GM18511 (cell line): ENCODE measurements at regions not wholly inside any gene's neighbourhood (a gene's known extent, or its start where the extent isn't known, plus 50 kb on each side); places are given as distances from the start of the nearest gene placed in this dataset.

Source experiments
- ATAC-seq: cut with Tn5 transposase; IDR thresholded peaks from one replicate; pipeline ENCODE4 v1.9.1; 2021; ENCODE audit warnings: mild to moderate bottlenecking, moderate library complexity; ENCODE audit not compliant: unreplicated experiment

GRCh38 chr10:31587691-31588090 is 268.7 kb downstream of the ZEB1 start:
- no peak for ATAC-seq

DNA sequence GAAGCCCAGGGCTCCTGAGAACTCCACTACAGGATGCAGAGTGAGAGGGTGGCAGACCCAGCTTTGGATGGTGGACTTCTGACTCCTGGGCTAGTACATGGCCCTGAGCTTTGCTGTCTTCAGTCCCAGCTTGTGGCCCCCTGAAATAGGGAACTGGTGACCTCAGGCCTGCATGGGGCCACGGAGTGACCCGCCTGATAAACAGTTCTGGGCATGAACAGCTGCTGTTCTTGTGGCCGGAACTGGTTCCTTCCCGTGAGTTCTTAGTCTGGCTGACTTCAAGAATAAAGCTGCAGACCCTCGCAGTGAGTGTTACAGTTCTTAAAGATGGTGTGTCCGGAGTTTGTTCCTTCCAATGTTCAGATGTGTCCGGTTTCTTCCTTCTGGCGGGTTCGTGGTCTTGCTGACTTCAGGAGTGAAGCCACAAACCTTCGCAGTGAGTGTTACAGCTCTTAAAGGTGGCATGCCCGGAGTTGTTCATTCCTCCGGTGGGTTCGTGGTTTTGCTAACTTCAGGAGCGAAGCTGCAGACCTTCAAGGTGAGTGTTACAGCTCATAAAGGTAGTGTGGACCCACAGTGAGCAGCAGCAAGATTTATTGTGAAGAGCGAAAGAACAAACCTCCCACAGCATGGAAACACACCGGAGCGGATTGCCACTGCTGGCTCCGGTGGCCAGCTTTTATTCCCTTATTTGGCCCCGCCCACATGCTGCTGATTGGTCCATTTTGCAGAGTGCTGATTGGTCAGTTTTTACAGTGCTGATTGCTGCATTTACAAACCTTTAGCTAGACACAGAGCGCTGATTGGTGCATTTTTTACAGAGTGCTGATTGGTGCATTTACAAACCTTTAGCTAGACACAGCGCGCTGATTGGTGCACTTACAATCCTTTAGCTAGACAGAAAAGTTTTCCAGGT is 268.0 kb downstream of the ZEB1 start:
- ATAC-seq: no peak

GRCh38 chr10:31584876-31585275 is 265.9 kb downstream of the ZEB1 start:
- ATAC-seq: no peak

GRCh38 chr10:31584098-31584631 is 265.1 kb downstream of the ZEB1 start:
- no peak for ATAC-seq

DNA sequence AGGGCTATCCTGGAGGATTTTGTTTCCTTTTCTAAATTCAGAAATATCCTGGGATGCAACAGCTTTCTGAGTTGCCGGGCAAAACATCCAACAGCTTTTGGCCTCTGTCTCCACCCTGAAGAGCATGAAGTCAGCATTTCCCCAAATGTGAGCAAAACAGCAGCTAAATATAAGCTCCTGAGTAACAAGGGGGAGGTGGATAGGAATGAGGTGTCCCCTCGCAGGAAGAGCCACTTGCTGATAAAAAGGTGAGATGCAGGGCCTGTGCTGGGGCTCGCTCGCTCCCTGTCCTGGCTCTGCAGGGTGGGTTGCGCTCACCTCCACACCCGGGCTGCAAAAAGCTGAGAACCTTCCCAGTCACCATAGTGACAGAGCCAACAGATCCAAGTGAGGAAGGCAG is 264.3 kb downstream of the ZEB1 start:
- no peak for ATAC-seq

DNA sequence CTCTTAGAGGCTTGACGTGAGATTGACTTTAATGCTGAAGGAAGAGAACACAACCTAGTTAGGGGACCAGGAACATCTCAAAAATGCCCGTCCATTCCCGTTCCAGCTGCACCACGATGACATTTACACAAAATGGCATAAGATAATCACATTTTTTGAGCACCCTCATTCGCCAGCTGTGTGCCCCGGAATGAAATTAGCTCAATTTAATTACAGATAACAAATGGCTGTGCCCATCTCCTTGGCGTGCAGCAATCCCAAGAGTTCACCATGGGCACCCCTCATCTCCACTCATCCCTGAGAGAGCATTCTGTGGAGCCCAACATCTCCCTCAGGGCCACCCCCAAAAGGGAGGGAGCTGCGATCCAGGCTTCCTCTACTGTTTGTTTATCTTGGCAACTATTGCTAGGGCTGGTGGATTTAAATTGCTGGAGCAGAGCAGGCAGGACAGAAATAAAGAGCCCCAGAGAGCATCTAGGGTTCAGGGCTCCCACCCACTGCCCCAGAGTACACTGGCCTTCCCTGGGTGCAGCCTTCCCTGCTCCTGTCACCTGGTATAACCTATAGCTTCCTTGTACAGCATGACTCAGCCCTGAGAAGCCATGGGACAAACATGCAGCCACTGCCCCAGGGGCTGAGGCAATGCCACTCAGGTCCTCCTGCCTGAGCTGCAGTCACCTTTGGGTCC is 263.5 kb downstream of the ZEB1 start:
- no peak for ATAC-seq

- peak; percentile 89 for ATAC-seq
Observed at GRCh38 chr10:31581741-31582323, 262.8 kb downstream of the ZEB1 start.

DNA sequence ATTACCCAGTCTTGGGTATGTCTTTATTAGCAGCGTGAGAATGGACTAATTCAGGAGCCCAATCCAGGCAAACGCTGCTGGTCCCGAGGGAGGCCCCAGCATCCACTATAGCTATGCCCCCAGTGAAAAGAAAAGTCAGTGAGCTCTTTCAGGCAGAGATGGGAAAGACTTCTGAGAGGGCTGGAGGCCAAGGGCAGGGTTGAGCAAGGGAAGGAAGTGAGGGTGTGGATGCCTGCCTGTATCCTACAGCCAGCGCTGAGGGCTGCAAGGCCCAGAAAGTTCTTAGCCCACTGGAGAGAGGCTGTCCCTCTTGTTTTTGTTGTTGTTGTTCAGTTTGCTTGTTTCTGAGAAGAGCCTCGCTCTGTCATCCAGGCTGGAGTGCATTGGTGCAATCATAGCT is 261.6 kb downstream of the ZEB1 start:
- no peak for ATAC-seq
